Putamen (tissue), 1 donor: ENCODE measurements at regions not wholly inside any gene's neighbourhood (a gene's known extent, or its start where the extent isn't known, plus 50 kb on each side); places are given as distances from the start of the nearest gene placed in this dataset.

Experiments
- DNase-seq: peaks from one replicate; pipeline ENCODE4 v3.0.0-alpha.2; 2016; ENCODE audit warnings: low spot score

DNA sequence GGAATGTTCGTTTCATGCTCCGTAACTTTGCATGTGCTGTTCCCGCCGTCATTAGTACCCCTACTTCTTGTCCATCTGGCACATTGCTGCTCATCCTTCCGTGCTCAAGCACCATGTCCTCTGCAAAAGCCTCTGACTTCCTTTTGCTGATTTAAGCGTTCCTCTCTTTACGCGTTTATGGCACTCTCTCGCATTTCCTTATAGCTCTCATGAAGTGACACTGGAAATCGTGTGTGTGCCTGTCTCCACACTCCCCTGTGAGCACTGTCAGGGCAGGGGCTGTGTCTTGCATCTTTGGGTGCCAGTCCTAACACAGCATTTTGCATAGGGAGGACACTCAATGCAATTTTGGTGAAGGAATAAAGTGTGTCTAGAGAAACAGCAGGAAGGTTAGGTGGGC, 210.6 kb upstream of the FAT1 start:
- no peak for DNase-seq

DNA sequence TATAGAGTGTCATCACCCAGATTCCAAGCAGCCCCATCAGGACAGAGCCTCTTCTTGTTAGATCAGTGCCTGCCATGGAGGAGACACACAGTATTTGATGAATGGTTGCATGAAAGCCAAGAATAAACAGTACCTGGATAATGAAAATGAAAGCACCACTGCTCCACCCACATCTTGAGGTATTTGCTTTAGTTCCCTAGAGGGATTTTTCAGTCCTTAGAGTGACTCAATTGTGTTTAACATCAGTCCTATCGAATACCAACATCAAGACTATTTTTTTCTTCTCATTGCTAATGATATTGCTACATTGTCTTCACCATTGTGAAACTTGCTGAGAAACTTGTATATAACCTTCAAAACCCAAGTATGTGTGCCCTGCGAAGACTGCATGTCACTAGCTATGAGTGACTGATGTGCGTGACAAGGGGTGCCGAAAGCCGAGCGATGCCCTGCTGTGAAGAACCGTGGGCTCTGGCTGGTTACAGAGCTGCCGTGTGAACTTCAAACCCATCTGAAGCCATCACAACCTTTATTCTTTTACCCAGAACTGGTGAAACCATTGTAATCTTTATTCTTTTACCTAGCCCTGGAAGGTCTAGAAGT, 211.3 kb upstream of the FAT1 start:
- DNase-seq: no peak

DNA sequence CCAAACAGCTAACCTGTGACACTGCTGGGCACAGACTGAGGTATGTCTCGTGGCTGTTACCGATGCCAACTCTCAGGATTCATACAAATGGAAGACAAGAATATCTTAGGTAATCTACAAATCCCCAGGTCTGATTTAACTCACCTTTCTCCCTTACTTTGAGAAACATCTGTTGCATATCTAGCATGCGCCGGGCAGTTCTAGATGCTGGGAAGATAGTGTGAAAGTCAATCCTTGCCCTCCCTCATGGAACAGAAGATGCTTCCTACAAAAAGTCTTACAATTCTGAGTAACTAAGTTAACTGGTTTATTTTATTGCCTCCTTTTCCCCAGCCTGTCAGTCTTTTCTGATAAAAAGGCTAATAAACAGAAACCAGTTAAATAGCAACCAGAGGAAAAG, 212.2 kb upstream of the FAT1 start:
- no peak for DNase-seq

- no peak for DNase-seq
Observed at GRCh38 chr4:186936496-186937375, 213.1 kb upstream of the FAT1 start.

- DNase-seq: no peak
Observed at GRCh38 chr4:186939226-186939625, 215.6 kb upstream of the FAT1 start.

GRCh38 chr4:186939766-186940165, 216.1 kb upstream of the FAT1 start:
- no peak for DNase-seq

- DNase-seq: no peak
Observed at GRCh38 chr4:186940476-186940875, 216.8 kb upstream of the FAT1 start.

DNA sequence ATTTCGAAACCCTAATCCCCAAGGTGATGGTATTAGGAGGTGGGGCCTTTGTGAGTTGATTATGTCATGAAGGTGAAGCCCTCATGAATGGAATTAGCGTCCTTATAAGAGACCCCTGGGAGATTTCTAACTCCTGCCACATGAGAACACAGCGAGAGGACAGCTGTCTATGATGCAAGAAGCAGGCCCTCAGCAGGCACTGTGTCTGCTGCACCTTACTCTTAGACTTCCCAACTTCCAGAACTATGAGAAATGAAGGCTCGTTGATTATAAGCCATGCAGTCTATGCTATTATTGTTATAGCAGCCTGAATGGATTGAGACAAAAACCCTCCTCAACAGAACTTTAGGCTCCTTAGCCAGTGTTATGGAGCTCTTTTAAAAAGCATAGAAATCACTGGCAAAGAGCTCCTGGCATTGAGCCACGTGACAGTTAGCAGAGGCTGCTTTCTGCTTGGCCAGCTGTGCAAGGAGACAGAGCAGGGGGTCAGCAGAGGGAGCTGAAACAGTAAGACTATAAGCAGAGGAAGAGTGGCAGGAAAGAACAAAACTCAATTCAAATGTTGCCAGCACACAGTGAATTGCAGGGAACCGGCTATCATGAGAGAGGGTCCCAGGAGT, 219.2 kb upstream of the FAT1 start:
- DNase-seq: no peak

DNA sequence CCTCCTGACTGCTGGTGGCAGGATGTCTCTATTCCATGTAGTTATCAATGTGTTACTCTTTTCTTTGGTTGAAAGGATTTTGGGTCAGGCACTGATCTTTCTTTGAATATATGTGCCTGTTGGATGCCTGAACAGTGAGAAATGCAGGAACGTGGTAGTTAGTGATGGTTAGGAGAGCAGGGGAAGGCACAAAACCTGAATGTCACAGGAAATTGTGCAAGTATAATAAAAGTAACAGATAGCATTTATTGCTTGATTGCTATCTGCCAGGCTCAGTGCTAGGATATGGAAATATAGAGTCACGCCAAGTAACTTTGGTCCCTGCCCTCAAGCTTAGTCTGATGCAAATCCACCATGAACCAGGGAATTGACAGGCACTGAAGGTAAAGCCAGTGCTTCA, 219.8 kb upstream of the FAT1 start:
- DNase-seq: no peak

GRCh38 chr4:186946136-186946535, 222.5 kb upstream of the FAT1 start:
- DNase-seq: no peak

GRCh38 chr4:186946682-186947294, 223.1 kb upstream of the FAT1 start:
- DNase-seq: no peak

GRCh38 chr4:186948361-186949242, 224.9 kb upstream of the FAT1 start:
- no peak for DNase-seq

DNA sequence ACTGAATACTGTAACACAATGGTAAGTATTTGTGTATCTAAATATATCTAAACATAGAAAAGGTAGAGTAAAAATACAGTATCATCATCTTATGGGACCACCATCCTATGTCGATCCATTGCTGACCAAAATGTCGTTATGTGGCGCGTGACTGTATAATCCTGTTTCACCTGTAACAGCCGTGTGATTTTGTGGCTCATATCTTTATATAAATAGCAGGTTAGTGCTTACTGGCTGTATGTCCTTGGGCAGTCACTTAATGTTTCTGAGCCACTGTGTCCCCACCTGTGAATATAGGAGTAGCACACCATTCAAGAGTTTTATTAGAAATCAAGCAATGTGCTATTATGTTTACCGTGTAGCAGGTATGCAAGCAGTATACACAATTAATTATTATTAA, 226.2 kb upstream of the FAT1 start:
- no peak for DNase-seq

- DNase-seq: no peak
Observed at GRCh38 chr4:186952709-186953108, 229.1 kb upstream of the FAT1 start.

DNA sequence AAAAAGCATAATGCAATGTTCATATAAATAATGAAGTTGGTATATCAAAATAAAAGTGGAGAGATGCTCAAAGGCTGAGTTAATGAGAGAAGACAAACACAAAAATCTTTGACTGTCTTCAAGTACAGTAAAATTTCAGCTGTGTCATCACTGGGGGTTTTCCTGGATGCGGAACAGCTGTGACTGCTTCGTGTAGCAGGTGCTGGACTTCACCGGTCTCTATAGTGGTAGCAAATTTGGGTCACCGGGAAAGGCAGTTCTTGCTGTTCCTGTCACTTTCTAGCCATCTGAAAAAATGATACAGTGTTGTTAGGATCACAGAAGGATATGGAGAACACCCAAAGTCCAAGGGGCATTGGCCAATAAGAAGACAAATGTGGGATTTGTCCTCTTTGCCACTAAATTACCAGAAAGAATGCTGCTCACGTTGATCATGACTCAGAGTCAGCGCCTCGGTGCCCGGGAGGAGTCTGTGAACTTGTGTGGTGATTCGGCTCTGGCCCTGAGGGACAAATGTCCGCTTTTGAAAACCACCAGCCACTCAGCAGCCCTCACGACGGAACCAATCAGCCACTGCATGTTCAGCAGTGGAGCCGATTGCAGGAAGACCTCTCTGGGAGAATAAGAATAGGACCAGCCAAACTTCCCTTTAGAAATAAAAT, 230.1 kb upstream of the FAT1 start:
- DNase-seq: no peak

- no peak for DNase-seq
Observed at GRCh38 chr4:186954509-186954908, 230.9 kb upstream of the FAT1 start.

DNA sequence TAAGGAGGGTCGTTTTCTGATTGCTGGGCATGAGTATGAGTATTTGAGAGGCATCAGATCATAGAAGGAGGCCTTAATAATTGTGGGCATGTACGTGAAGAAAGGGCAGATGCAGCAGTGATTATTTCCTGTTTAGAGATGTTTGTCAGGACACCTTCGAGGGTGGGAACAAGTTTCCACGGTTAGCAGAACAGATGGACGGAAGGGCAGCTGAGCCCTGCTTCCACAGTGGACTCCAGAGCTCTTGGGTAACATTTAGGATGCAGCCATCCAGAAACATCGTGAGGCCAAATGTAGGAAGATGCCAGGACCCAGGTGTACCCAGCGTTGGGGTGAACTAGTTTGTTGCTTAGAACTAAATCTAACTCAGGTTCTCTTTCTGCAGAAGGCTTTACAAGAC, 231.3 kb upstream of the FAT1 start:
- DNase-seq: no peak

- DNase-seq: no peak
Observed at GRCh38 chr4:186957952-186958555, 234.4 kb upstream of the FAT1 start.

DNA sequence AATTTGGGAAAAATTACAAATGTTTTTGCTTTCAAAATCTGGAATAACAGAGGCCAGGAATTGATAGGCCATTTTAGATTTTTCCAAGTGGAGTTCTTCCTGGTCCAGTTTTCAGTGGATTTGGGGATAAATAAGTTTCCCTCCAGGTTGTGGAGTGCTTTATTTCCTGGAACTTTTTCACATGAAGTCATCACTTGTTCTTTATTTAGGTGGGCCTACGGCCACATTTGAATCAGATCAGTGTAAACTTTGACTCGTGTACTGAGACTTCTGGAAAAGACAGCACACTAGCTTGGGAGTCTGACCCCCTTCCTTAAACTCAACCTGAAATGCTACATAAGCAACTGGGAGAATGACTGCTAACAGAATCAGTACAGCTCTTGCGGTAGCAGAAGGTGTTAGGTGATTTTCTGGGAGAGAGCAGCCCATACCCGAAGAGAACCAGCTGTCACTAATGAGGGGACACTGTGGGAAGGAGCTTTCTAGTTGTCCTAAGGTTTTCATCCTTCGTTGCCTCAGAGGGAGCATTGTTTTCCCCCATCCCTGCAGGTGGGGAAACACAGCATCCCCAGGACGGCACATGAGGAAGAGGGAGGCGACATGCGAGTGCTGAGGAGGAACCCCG, 235.2 kb upstream of the FAT1 start:
- DNase-seq: no peak

DNA sequence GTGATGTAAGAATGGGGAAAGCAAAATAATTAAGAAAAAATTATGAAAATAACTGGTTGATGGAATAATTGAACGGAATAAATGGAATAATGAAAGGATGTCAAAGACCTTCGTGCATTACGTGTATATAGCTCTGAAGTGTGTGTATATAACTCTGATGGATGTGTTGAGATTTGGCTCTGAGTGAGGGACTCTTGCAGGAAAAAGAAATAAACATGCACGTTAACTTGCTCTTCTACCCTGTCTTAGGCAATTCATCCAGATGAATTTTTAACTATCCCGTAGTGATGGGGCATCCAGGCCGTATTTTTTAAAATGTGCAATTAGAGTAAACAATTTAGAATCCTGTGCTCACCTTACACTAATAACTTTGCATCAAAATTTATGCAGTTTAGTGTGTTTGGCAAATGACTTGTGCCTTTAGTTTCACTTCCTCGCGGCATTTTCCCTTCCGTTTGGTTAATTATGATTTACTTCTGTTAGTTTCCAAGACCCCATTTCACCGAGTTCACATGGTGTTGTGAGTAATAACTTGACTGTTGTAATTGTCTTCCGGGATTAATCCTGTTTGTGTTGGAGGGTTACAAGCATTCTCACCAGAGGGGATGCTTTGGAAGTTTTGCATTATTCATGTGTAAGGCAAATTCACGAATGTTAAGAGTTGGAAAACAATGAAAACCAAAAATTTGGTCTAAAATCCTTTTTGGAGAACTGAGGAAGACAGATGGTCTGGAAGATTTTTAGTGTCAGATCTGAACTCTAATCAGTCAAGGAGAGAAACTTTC, 256.5 kb upstream of the FAT1 start:
- DNase-seq: no peak
